ENCODE measurements at regions not wholly inside any gene's neighbourhood (a gene's known extent, or its start where the extent isn't known, plus 50 kb on each side); places are given as distances from the start of the nearest gene placed in this dataset.

- TF ChIP-seq POLR2A (IDR thresholded peaks at IDR 0.05) (no peak), CTCF (IDR thresholded peaks at IDR 0.05) (no peak), EP300 (IDR thresholded peaks at IDR 0.05) (no peak)
Measured at GRCh38 chr6:1116149-1116548, 195.7 kb upstream of the FOXQ1 start.

Data from ovary (tissue), 3 donors.